H1 (cell line): ENCODE measurements at regions not wholly inside any gene's neighbourhood (a gene's known extent, or its start where the extent isn't known, plus 50 kb on each side); places are given as distances from the start of the nearest gene placed in this dataset.

Experiments used
- CHD2 ChIP-seq: IDR thresholded peaks from 2 replicates; pipeline ENCODE4 v1.6.1; 2012; ENCODE audit warnings: low read length, improper control_type of control experiment
- FOSL1 ChIP-seq: IDR thresholded peaks from 2 replicates; pipeline ENCODE4 v1.6.1; 2011; ENCODE audit warnings: mild to moderate bottlenecking, low read depth, low read length, moderate library complexity; ENCODE audit not compliant: insufficient read depth
- GTF2F1 ChIP-seq: IDR thresholded peaks from 2 replicates; pipeline ENCODE4 v1.6.1; 2012; ENCODE audit warnings: low read depth, low read length, improper control_type of control experiment, borderline replicate concordance
- HDAC2 ChIP-seq, 2 experiments: fragments of 300-600 bp in 1 of 2; sonication (generic) in 1 of 2; IDR thresholded peaks; 2 replicates each; pipeline ENCODE4 v1.6.1; 2011 to 2012; ENCODE audit warnings: low read depth in 2 of 2, low read length in 2 of 2, mild to moderate bottlenecking in 2 of 2, moderate library complexity in 2 of 2, borderline replicate concordance in 1 of 2, inconsistent platforms in 1 of 2
- RBBP5 ChIP-seq: IDR thresholded peaks from 2 replicates; pipeline ENCODE4 v1.7.1; 2012; ENCODE audit warnings: low read depth, mild to moderate bottlenecking, inconsistent platforms, low read length, moderate library complexity, borderline replicate concordance
- TF ChIP-seq, protein P1 (sequence below): fragments of 300-600 bp; sonication (generic); IDR thresholded peaks from 2 replicates; pipeline ENCODE4 v1.7.1; 2012; ENCODE audit warnings: low read length, moderate library complexity, mild to moderate bottlenecking, inconsistent platforms; ENCODE audit not compliant: insufficient replicate concordance
- TF ChIP-seq, protein P2 (sequence below): IDR thresholded peaks from 2 replicates; pipeline ENCODE4 v1.6.1; 2011; ENCODE audit warnings: low read depth, mild to moderate bottlenecking, low read length; ENCODE audit not compliant: insufficient read depth

DNA sequence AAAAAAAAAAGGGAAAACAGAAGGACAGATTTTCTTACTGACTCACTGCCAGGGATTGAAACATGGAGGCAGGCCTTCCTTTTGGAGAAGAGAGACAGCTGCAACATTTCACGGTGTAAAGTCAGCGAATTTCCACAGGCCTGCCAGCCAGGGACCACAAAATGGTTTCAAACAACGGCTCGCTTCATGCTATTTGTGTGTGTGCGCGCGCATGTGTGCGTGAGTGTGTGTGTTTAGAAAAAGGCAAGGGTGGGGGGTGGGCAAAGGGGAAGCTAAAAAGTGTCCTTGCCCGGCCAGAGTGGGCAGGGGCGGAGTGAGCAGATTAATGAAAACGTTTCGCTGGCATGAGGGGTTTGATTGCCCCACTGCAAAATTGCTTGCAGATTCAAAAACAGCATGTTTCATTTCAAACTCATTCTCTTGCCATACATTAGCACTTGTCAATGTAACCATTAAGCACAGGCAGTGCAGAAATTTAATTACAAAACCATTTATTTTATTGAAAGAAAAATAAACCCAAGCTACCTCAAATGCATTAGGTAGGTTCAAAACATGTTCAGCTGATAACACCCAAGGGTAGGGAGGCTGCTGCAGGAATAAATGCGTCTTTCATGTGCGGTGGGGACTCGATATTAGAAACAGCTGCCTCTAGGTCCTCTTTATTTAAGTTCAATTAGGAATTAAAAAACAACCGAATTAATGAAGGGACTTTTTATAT lies 182.1 kb upstream of the SIX2 start (continued):
- TF ChIP-seq, protein P1, sequence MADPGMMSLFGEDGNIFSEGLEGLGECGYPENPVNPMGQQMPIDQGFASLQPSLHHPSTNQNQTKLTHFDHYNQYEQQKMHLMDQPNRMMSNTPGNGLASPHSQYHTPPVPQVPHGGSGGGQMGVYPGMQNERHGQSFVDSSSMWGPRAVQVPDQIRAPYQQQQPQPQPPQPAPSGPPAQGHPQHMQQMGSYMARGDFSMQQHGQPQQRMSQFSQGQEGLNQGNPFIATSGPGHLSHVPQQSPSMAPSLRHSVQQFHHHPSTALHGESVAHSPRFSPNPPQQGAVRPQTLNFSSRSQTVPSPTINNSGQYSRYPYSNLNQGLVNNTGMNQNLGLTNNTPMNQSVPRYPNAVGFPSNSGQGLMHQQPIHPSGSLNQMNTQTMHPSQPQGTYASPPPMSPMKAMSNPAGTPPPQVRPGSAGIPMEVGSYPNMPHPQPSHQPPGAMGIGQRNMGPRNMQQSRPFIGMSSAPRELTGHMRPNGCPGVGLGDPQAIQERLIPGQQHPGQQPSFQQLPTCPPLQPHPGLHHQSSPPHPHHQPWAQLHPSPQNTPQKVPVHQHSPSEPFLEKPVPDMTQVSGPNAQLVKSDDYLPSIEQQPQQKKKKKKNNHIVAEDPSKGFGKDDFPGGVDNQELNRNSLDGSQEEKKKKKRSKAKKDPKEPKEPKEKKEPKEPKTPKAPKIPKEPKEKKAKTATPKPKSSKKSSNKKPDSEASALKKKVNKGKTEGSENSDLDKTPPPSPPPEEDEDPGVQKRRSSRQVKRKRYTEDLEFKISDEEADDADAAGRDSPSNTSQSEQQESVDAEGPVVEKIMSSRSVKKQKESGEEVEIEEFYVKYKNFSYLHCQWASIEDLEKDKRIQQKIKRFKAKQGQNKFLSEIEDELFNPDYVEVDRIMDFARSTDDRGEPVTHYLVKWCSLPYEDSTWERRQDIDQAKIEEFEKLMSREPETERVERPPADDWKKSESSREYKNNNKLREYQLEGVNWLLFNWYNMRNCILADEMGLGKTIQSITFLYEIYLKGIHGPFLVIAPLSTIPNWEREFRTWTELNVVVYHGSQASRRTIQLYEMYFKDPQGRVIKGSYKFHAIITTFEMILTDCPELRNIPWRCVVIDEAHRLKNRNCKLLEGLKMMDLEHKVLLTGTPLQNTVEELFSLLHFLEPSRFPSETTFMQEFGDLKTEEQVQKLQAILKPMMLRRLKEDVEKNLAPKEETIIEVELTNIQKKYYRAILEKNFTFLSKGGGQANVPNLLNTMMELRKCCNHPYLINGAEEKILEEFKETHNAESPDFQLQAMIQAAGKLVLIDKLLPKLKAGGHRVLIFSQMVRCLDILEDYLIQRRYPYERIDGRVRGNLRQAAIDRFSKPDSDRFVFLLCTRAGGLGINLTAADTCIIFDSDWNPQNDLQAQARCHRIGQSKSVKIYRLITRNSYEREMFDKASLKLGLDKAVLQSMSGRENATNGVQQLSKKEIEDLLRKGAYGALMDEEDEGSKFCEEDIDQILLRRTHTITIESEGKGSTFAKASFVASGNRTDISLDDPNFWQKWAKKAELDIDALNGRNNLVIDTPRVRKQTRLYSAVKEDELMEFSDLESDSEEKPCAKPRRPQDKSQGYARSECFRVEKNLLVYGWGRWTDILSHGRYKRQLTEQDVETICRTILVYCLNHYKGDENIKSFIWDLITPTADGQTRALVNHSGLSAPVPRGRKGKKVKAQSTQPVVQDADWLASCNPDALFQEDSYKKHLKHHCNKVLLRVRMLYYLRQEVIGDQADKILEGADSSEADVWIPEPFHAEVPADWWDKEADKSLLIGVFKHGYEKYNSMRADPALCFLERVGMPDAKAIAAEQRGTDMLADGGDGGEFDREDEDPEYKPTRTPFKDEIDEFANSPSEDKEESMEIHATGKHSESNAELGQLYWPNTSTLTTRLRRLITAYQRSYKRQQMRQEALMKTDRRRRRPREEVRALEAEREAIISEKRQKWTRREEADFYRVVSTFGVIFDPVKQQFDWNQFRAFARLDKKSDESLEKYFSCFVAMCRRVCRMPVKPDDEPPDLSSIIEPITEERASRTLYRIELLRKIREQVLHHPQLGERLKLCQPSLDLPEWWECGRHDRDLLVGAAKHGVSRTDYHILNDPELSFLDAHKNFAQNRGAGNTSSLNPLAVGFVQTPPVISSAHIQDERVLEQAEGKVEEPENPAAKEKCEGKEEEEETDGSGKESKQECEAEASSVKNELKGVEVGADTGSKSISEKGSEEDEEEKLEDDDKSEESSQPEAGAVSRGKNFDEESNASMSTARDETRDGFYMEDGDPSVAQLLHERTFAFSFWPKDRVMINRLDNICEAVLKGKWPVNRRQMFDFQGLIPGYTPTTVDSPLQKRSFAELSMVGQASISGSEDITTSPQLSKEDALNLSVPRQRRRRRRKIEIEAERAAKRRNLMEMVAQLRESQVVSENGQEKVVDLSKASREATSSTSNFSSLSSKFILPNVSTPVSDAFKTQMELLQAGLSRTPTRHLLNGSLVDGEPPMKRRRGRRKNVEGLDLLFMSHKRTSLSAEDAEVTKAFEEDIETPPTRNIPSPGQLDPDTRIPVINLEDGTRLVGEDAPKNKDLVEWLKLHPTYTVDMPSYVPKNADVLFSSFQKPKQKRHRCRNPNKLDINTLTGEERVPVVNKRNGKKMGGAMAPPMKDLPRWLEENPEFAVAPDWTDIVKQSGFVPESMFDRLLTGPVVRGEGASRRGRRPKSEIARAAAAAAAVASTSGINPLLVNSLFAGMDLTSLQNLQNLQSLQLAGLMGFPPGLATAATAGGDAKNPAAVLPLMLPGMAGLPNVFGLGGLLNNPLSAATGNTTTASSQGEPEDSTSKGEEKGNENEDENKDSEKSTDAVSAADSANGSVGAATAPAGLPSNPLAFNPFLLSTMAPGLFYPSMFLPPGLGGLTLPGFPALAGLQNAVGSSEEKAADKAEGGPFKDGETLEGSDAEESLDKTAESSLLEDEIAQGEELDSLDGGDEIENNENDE, result no peak
- TF ChIP-seq, protein P2, sequence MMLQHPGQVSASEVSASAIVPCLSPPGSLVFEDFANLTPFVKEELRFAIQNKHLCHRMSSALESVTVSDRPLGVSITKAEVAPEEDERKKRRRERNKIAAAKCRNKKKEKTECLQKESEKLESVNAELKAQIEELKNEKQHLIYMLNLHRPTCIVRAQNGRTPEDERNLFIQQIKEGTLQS, result no peak
- TF ChIP-seq RBBP5, result no peak
- no peak for TF ChIP-seq GTF2F1
- TF ChIP-seq FOSL1, result no peak
- no peak for TF ChIP-seq HDAC2 (IDR thresholded peaks at IDR 0.05; ENCODE audit: borderline replicate concordance in 1 of 2, low read depth in 2 of 2, low read length in 2 of 2)
- no peak for TF ChIP-seq CHD2
- TF ChIP-seq, all 59 proteins: peak for 0
